ENCODE measurements at regions not wholly inside any gene's neighbourhood (a gene's known extent, or its start where the extent isn't known, plus 50 kb on each side); places are given as distances from the start of the nearest gene placed in this dataset.
"Not testable (repeated sequence)": the region's sequence is repeated elsewhere in the genome, so short reads cannot be mapped to it uniquely, and the experiment has no call there.

GRCh38 chr3:43838877-43839276 lies 148.1 kb downstream of the ABHD5 start:
- no peak for DNase-seq

- DNase-seq, result no peak
These were observed 152.6 kb downstream of the ABHD5 start for GRCh38 chr3:43843386-43843785.

DNA sequence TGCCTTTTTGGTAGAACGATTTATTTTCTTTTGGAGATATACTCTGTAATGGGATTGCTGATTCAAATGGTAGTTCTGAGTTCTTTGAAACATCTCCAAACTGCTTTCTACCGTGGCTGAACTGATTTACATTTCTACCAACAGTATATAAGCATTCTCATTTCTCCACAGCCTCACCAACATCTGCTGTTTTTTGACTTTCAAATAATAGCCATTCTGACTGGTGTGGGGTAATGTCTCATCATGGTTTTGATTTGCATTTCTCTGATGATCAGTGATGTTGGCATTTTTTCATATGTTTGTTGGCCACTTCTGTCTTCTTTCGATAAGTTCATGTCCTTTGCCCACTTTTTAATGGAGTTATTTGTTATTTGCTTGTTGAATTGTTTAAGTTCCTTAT lies 154.0 kb downstream of the ABHD5 start:
- DNase-seq, result no peak

DNA sequence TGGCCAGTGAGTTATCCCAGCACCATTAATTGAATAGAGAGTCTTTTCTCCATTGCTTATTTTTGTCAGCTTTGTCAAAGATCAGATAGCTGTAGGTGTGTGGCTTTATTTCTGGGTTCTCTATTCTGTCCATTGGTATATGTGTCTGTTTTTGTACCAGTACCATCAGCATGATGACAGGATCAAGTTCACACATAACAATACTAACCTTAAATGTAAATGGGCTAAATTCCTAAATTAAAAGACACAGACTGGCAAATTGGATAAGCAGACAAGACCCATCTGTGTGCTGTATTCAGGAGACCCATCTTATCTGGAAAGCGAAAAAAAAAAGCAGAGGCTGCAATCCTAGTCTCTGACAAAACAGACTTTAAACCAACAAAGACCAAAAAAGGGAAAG lies 154.8 kb downstream of the ABHD5 start:
- DNase-seq, result not testable (repeated sequence)

- no peak for DNase-seq
These were observed 161.3 kb downstream of the ABHD5 start for GRCh38 chr3:43852066-43852465.

DNA sequence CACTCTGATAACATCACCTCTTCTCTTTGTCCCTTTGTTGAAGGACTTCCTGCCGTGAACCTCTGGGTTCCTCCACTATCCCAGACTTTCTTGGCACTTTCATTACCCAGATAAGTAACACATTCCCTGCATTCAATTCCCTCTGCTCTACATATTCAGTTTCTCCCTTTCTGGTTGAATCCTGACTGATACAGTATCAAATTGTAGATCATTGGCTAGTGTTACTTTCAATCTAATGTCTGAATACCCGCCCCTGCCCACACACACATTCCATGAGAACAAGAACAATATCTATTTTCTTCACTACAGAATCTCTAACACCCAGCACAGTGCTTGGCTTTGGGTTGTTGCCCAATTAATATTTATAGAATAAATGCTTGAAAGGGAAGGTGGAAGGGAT lies 163.5 kb downstream of the ABHD5 start:
- DNase-seq, result no peak

DNA sequence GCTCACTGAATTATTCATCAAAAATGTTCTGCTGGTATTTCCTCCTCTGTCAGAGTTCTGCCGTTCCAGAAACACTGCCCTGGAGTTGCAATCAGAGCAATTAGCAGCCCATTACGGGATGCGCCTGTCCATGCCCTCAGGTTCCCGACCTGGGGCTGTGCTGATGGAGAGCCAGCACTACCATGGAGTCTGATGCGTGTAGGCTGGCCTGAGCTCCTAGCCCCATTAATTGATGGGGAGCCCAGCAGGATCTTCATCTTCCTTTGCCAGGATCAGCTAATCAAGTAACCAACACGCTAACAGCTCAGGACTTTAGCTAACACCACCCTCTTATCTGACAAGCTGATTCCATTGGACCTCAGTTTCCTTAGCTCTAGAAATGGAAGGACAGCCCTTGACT lies 164.2 kb downstream of the ABHD5 start:
- no peak for DNase-seq

DNA sequence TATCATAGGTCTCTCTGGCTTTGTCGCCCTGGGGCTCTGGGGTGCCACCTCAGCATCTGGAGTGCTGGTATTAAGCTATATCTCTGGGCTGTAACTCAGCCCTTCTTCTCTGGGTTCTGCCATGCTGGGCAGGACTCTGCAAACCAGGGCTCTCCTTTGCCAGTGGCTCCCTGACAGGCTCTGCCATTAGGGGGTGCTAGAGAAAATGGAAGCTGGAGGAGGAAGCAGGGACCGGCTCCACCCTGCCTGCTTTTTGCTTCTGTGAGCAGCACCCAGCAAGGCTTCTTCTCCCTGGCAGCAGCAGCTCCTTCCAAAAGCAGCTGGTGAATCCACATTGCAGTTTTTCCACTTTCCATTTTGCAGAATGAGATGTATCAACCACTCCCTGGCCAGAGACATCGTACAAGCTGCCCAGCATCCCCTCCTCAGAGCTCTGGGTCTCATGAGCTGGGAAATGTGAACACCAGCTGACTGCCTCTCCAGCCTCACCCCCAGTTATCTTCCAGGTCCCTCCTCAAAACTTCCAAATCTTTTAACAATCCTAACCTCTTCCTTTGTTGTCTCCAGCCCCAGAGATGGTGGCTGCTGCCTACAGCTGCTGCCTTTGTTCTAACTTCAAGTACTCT lies 165.0 kb downstream of the ABHD5 start:
- DNase-seq, result peak; percentile 0 to 2

- DNase-seq, result no peak
These were observed 165.6 kb downstream of the ABHD5 start for GRCh38 chr3:43856351-43856750.

GRCh38 chr3:43856761-43857160 lies 166.0 kb downstream of the ABHD5 start:
- DNase-seq, result no peak

- DNase-seq, result no peak
These were observed 166.9 kb downstream of the ABHD5 start for GRCh38 chr3:43857361-43858293.

GRCh38 chr3:43858294-43858701 lies 167.6 kb downstream of the ABHD5 start:
- no peak for DNase-seq

- no peak for DNase-seq
These were observed 169.0 kb downstream of the ABHD5 start for GRCh38 chr3:43859766-43860165.

GRCh38 chr3:43861635-43862034 lies 170.9 kb downstream of the ABHD5 start:
- DNase-seq, result no peak

GRCh38 chr3:43862470-43862869 lies 171.7 kb downstream of the ABHD5 start:
- DNase-seq, result no peak

DNA sequence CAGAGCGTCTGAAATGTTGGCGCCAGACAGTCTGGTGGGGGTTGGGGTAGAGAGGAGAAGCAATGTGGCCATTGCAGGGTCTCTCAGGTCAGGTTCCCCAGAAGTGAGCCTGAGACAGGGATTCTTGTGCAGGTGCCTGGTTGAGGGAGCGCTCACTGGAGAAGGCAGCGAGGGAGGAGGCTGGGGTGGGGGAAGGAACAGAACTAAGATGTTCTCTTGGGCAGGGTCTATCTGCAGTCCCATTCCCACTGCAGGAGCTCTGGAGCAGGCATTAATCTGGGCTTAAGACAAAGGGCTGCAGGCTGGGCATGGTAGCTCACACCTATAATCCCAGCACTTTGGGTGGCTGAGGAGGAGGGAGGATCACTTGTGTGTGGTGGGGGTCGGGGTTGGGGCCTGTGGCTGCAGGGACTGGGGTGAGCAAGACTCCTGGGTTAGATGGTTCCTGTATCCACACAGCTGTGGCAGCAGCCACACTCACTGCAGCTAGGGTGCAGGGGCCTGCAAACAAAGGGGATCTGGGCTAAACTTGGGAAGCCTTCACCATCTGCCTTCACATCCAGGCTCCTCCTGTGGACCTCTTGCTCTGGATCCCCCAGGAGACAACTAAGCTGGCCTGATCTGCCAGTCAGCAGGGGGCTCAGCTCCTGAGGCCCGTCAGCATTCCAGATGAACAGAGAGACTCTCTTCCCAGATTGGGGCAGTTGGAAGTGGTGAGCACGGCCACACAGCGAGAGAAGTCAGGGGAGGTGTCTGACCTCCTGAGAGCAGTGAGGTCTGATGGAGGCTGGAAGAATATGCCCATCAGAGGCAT lies 172.5 kb downstream of the ABHD5 start:
- DNase-seq, result no peak

- DNase-seq, result no peak
These were observed 173.5 kb downstream of the ABHD5 start for GRCh38 chr3:43863966-43864933.

DNA sequence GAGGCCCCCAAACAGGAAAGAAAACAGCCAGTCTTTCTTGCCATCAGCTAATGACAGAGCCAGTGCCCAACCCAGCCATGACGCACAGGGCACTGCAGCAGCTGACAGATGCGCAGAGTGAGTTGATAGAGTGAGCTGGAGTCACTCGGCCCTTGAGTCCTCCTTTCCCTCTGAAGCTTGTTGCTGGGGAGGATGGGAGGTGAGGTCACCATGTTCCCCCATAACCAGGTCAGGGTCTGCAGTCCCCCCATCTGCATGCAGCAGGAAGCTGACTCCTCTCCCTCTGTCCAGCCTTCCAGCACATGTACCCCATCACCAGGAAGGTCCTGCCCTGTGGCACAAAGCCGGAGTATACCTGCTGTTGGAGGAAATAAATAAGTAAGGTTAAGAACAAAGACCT lies 174.6 kb downstream of the ABHD5 start:
- no peak for DNase-seq

GRCh38 chr3:43865887-43866528 lies 175.3 kb downstream of the ABHD5 start:
- DNase-seq, result no peak

- no peak for DNase-seq
These were observed 176.0 kb downstream of the ABHD5 start for GRCh38 chr3:43866529-43867353.

Measured in NCI-H446 (cell line).